ENCODE measurements at regions not wholly inside any gene's neighbourhood (a gene's known extent, or its start where the extent isn't known, plus 50 kb on each side); places are given as distances from the start of the nearest gene placed in this dataset.

- no peak for TF ChIP-seq CTCF (IDR thresholded peaks at IDR 0.05)
- TF ChIP-seq POLR2AphosphoS5 (IDR thresholded peaks at IDR 0.05), result no peak
Observed at GRCh38 chr3:135412475-135412874, 553.1 kb upstream of the PPP2R3A start.

Data from gastroesophageal sphincter (tissue), 3 donors.